Endothelial cell of umbilical vein (primary cell): ENCODE measurements at regions not wholly inside any gene's neighbourhood (a gene's known extent, or its start where the extent isn't known, plus 50 kb on each side); places are given as distances from the start of the nearest gene placed in this dataset.

Experiments
- BruUV-seq: library from RNA; stranded (reverse); fragments of 400-500 nt; replicated peaks from 2 replicates; lab custom pipeline; 2021; lab: Mats Ljungman, UMichigan
- CTCF ChIA-PET: fragments of 300-600, 350-600 bp; sonication (Branson Sonifier 250); formaldehyde crosslinking; loops from one replicate; lab custom pipeline; 2021; ENCODE audit warnings: antibody characterized with exemption, inconsistent platforms; lab: Charles Lee
- POLR2A ChIA-PET: fragments of 300-600, 350-600 bp; sonication (Branson Sonifier 250); formaldehyde crosslinking; loops from one replicate; lab custom pipeline; 2021; ENCODE audit warnings: antibody characterized with exemption, inconsistent platforms; lab: Charles Lee
- DNase-seq: peaks from one replicate; pipeline ENCODE4 v3.0.0-alpha.2; 2011; ENCODE audit warnings: low read depth, low spot score
- FAIRE-seq: peaks from 2 replicates; lab custom pipeline; 2011; peaks lifted over from hg19 to GRCh38; lab: Jason Lieb, UNC
- H2AFZ ChIP-seq: 2 replicates; pipeline ENCODE4 v1.6.0; 2012; ENCODE audit warnings: low read depth, low read length, control low read depth, inconsistent platforms
- H3K27ac ChIP-seq: 2 replicates; pipeline ENCODE4 v1.5.1; 2011; ENCODE audit warnings: low read depth, mild to moderate bottlenecking, control low read depth, low read length, moderate library complexity; ENCODE audit not compliant: insufficient read depth
- H3K27me3 ChIP-seq, 2 experiments: 2 replicates each; pipeline versions ENCODE4 v1.6.0 to v1.6.1; 2011; ENCODE audit warnings: low read length in 2 of 2, mixed read lengths in 1 of 2; ENCODE audit not compliant: control insufficient read depth in 2 of 2, insufficient read depth in 2 of 2
- H3K36me3 ChIP-seq, 2 experiments: 2 replicates in 1 of 2; 3 replicates in 1 of 2; pipeline ENCODE4 v1.5.1; 2011; ENCODE audit warnings: low read length in 2 of 2, mild to moderate bottlenecking in 1 of 2, moderate library complexity in 1 of 2; ENCODE audit not compliant: control insufficient read depth in 2 of 2, insufficient read depth in 2 of 2; ENCODE audit errors: extremely low read depth in 1 of 2
- H3K4me1 ChIP-seq: 3 replicates; pipeline ENCODE4 v1.5.1; 2011; ENCODE audit warnings: mild to moderate bottlenecking, low read length; ENCODE audit not compliant: control insufficient read depth, insufficient read depth; ENCODE audit errors: extremely low read depth
- H3K4me2 ChIP-seq: 2 replicates; pipeline ENCODE4 v1.6.1; 2011; ENCODE audit warnings: low read length, control low read depth, mixed read lengths; ENCODE audit not compliant: insufficient read depth
- H3K4me3 ChIP-seq, 3 experiments: fragments of 200-600 bp in 1 of 3; sonication (generic), shearing (Covaris generic) in 1 of 3; replicated peaks in 1 of 3; 2 replicates each; pipeline ENCODE4 v1.5.1; 2011 to 2016; ENCODE audit warnings: control low read depth in 3 of 3, low read length in 3 of 3, mild to moderate bottlenecking in 2 of 3, inconsistent platforms in 1 of 3, low read depth in 1 of 3, moderate library complexity in 1 of 3; ENCODE audit not compliant: insufficient read depth in 1 of 3
- H3K79me2 ChIP-seq: 2 replicates; pipeline ENCODE4 v1.6.0; 2012; ENCODE audit warnings: low read length, inconsistent platforms; ENCODE audit not compliant: control insufficient read depth, insufficient read depth
- H3K9ac ChIP-seq: replicated peaks from 2 replicates; pipeline ENCODE3; 2011; ENCODE audit warnings: low read length, control low read depth; ENCODE audit not compliant: insufficient read depth; ENCODE audit errors: extremely low read depth
- H3K9me1 ChIP-seq: replicated peaks from 3 replicates; pipeline ENCODE4 v1.6.0; 2011; ENCODE audit warnings: mild to moderate bottlenecking, low read length; ENCODE audit not compliant: control insufficient read depth, insufficient read depth; ENCODE audit errors: extremely low read depth
- H3K9me3 ChIP-seq: replicated peaks from 2 replicates; pipeline ENCODE4 v1.5.1; 2012; ENCODE audit warnings: low read length, inconsistent platforms; ENCODE audit not compliant: control insufficient read depth, insufficient read depth
- H4K20me1 ChIP-seq: replicated peaks from 2 replicates; pipeline ENCODE3; 2011; ENCODE audit warnings: mild to moderate bottlenecking, low read length; ENCODE audit not compliant: control insufficient read depth, insufficient read depth; ENCODE audit errors: extremely low read depth
- CTCF ChIP-seq, 2 donors: IDR thresholded peaks; 1 replicate in 1 of 2; 2 replicates in 1 of 2; pipeline ENCODE4 v1.5.1; 2011; ENCODE audit warnings: low read length in 2 of 2, mild to moderate bottlenecking in 2 of 2, moderate library complexity in 2 of 2, control low read depth in 1 of 2, inconsistent platforms in 1 of 2, low read depth in 1 of 2; ENCODE audit not compliant: insufficient read depth in 1 of 2; ENCODE audit errors: extremely low read depth in 1 of 2
- EZH2 ChIP-seq: IDR thresholded peaks from 2 replicates; pipeline ENCODE4 v1.6.1; 2012; ENCODE audit warnings: borderline replicate concordance, low read depth, mild to moderate bottlenecking, moderate library complexity, low read length, inconsistent platforms; ENCODE audit not compliant: severe bottlenecking
- FOS ChIP-seq: IDR thresholded peaks from 2 replicates; pipeline ENCODE4 v1.6.1; 2011; ENCODE audit warnings: mild to moderate bottlenecking, low read length, moderate library complexity, borderline replicate concordance; ENCODE audit not compliant: insufficient read depth
- GATA2 ChIP-seq: IDR thresholded peaks from 2 replicates; pipeline ENCODE4 v1.7.0; 2011; ENCODE audit warnings: low read depth, mild to moderate bottlenecking, moderate library complexity, mixed read lengths, low read length; ENCODE audit not compliant: insufficient read length, insufficient read depth
- JUN ChIP-seq: IDR thresholded peaks from 2 replicates; pipeline ENCODE4 v1.6.1; 2011; ENCODE audit warnings: borderline replicate concordance, low read depth; ENCODE audit not compliant: insufficient read length, insufficient read depth
- MAX ChIP-seq: IDR thresholded peaks from 2 replicates; pipeline ENCODE4 v1.6.1; 2011; ENCODE audit not compliant: insufficient read depth, insufficient read length
- MYC ChIP-seq: IDR thresholded peaks from one replicate; pipeline ENCODE4 v1.6.1; 2011; ENCODE audit warnings: mild to moderate bottlenecking, low read depth, low read length
- POLR2A ChIP-seq: IDR thresholded peaks from 2 replicates; pipeline ENCODE4 v1.6.1; 2012; ENCODE audit warnings: low read depth, mild to moderate bottlenecking, control low read depth, low read length
- POLR2AphosphoS5 ChIP-seq: IDR thresholded peaks from 2 replicates; pipeline ENCODE4 v1.6.1; 2012; ENCODE audit warnings: low read depth, mild to moderate bottlenecking, control low read depth, low read length, moderate library complexity; ENCODE audit not compliant: insufficient read depth
- dilution Hi-C: fragments of 300-500 bp; cut with MboI; formaldehyde crosslinking; loops from one replicate; pipeline ENCODE4 v1.15.0; 2019; ENCODE audit warnings: low sequenced_read_pairs; ENCODE audit not compliant: extremely low pct_ligation_motif_present
- intact Hi-C: fragments of 100-400 bp; cut with micrococcal nuclease; formaldehyde crosslinking; loops from one replicate; pipeline ENCODE4 v1.10.0; 2022

GRCh38 chr12:47306130-47306529, 226.4 kb upstream of the AMIGO2 start:
- dilution Hi-C loops: no loop called here
- no TSS peak for BruUV-seq
- CTCF ChIA-PET: interaction anchor here (1.0 to 2.8 kb wide), 9 partner anchors 11 to 285 kb away, joined by 3 to 83 read pairs (median 5); partner anchors contain the start of genes AMIGO2 and PCED1B

More at GRCh38 chr12:47306130-47306529, 226.4 kb upstream of the AMIGO2 start:
- Histone ChIP-seq H3K27ac (no peak overlapping the region), H3K9ac (no peak overlapping the region), H2AFZ (no peak overlapping the region), H3K79me2 (no peaks in the 10 kb centered on the region), H3K4me3 (no peak overlapping the region), H3K9me1 (no peaks in the 10 kb centered on the region), H3K9me3 (no peaks in the 10 kb centered on the region), H3K36me3 (no peaks in the 10 kb centered on the region), H3K27me3 (no peaks in the 10 kb centered on the region), H3K4me1 (no peaks in the 10 kb centered on the region), H4K20me1 (no peaks in the 10 kb centered on the region), H3K4me2 (no peak overlapping the region)
- TF ChIP-seq EZH2 (no peak), CTCF (IDR thresholded peaks at IDR 0.05; ENCODE audit: extremely low read depth in 1 of 2, insufficient read depth in 1 of 2, low read depth in 1 of 2, low read length in 2 of 2) (no peak), JUN (no peak), MAX (no peak), POLR2AphosphoS5 (no peak), MYC (no peak), FOS (no peak), GATA2 (no peak), POLR2A (no peak)
- DNase-seq (no peak), FAIRE-seq (no peak)
- intact Hi-C loops: loop anchor here (5.0 kb wide), 1 partner anchor 964 kb away; no protein-coding TSS in a partner anchor
- POLR2A ChIA-PET: no interaction called here
